Stimulated activated CD4-positive, alpha-beta T cell treated with anti-CD3 and anti-CD28 coated beads, Interleukin-2, amount 100 ng/mL, for 4 hours (primary cell): ENCODE measurements at regions not wholly inside any gene's neighbourhood (a gene's known extent, or its start where the extent isn't known, plus 50 kb on each side); places are given as distances from the start of the nearest gene placed in this dataset.
"Not testable (repeated sequence)": the region's sequence is repeated elsewhere in the genome, so short reads cannot be mapped to it uniquely, and the experiment has no call there.

ENCODE experiments used
- DNase-seq: peaks from one replicate; pipeline ENCODE4 v3.0.0-alpha.2; 2020; ENCODE audit warnings: low read depth

- not testable (repeated sequence) for DNase-seq
Observed at GRCh38 chr10:91003379-91003778, 82.5 kb upstream of the ANKRD1 start.

- not testable (repeated sequence) for DNase-seq
Observed at GRCh38 chr10:91005276-91005675, 84.4 kb upstream of the ANKRD1 start.

DNA sequence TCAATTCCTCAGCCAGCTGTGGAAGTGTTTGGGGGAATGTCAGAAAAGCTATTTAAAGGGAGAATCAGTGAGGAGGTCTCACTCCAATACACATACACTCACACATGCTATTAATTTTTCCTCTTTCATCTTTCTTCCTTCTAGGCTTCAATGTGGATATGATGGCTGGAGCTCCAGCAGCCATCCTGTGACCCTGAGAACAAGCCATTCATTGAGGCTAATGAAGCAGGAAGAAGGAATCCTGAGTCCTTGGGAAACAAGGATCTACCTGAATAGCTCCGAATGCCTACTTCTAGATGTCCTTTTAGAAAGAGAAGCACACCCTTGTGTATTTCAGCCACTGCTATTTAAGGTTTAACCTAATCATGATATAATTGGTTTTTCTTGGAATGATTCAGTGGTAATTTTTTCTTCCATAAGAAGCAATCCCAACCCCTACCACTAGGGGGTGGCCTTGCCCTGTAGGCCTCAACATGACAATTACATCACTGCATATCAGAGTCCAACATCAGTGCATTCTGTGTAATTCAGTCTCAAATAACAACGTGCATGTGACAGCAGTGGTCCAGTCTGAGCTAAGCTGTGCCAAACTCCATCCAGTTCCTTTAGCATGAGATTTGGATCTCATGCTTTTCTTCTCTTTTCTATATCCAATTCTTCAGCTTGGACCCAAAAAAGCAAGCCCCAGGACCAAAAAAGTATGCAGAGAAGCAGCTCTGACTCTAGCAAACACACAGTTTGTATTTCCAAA is 85.3 kb upstream of the ANKRD1 start:
- peak; percentile 43 for DNase-seq

- DNase-seq: no peak
Observed at GRCh38 chr10:91006752-91007346, 86.0 kb upstream of the ANKRD1 start.

DNA sequence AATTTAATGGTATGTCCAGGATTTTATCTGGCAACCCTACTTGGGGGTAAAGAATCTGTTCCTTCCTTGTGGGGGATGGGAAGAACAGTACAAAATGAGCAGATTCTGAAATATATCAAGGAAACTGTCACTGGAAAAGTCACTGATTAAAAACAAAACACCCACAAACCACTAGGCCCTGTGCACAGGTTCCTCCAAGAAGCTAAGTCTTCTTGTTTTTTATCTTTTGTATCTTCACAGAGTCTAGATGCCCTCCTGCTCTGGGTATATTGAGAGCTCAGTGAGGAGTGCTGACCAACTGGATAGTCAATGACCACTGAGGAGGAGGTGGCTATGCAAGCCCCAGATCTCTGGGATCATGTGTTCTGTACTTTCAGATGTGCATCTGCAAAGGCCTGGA is 86.8 kb upstream of the ANKRD1 start:
- DNase-seq: no peak

DNA sequence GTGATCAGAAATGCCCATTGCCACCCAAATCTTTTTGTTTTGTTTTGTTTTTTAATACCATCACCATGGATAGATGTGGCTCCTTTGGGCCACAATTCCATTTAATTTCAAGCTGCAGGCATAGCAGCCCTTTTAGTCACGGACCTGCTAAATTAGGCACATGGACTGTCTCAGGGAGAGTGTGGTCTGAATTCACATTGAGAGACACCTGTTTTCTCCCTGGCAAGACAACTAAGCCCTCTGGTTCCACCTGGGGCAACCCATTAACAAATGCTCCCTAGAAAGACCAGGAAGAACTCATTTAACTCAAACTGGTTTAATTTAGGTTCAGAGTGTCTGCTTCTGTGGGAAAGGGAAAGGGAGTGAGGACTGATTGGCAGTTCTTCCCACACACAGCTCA is 88.2 kb upstream of the ANKRD1 start:
- DNase-seq: no peak

DNA sequence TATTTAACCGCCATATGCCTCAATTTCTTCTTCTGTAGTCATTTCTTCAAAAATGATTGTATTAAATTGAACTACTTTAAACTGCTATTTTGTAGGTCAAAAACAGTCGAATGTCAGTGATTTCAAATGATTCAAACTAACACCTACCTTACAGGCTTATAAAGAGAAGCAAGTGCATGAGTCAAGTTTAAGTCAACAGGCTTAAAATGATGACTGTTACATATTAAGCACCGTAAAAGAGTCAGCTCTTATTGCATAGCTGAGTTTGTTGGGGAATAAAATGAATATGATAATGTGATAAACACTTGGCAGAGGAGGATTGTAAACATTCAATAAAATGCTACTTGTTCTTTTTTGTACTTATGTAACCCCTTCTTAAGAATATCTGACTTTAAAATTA is 90.1 kb upstream of the ANKRD1 start:
- DNase-seq: no peak

- DNase-seq: no peak
Observed at GRCh38 chr10:91012502-91012901, 91.6 kb upstream of the ANKRD1 start.

- no peak for DNase-seq
Observed at GRCh38 chr10:91013985-91014384, 93.1 kb upstream of the ANKRD1 start.

DNA sequence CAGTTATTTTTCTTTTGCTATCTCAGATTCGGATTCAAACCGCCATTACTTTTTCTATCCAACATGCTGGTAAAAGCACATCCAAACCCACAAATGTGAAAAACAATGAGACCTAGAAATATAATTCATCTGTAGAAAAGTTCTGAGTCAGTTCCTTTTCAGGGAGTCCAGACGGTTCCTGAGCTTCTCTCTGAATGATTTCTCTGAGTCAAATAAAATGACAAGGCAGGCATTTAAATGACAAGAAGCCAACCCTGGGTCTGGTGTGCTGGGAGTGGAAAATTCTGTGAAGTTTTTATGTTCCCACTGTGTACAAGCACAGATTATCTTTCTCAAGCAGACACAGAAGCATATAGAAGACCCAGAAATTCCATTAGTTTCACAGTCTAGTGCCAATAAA is 96.3 kb upstream of the ANKRD1 start:
- DNase-seq: no peak

GRCh38 chr10:91021901-91022300 is 101.0 kb upstream of the ANKRD1 start:
- no peak for DNase-seq

DNA sequence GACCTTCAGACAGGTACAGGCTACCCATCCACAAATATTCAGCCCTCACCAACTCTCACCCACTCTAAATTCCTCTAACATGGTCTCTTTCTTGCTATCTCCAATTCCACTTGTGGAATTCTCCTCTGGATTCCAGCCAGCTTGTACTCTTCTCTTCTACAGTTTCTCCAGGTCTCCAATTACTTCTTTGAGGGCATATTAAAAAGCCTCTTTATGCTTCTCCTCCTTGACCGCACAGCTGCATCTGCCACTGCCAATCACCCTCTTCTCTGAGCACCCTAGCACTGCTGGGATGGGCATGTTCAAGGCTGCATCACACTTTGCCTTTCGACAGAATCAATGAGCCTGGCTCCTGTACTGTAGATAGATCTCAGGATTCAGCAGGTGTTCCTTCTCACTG is 101.5 kb upstream of the ANKRD1 start:
- no peak for DNase-seq

DNA sequence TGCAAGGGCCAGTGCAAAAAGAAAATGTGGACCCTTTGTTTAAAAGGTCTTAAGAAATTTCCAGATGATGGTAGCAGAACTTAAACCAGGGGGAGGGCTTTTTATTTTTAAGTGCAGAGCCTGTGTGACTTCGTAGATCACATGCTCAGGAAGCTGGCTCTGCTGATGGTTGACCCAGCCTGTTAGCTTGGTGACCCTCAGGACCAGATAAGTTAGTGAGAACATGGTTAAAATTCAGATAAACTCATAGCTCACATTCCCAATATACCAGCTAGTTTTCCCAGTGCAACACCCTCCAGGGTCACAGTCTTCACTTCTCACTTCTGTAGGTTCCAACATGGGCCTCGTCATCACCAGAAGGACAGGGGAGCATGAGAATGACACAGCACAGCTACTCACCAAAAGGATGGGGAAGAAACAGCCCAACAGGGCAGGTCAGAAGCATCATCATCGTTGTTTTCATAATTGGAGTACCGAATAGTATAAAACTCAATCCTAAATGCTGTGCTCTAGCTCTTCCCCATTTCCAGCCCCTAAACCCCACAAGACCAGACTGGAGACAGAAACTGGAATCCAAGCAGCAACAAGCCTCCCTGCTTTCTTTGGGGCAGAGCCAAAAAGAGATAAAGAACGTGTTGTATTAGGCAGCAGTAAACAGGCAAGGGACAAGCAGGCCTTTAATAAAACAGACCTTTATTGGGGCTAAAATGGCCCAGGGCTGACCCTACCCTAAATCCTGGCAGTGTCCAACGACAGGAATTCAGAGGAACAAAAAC is 102.2 kb upstream of the ANKRD1 start:
- DNase-seq: no peak

DNA sequence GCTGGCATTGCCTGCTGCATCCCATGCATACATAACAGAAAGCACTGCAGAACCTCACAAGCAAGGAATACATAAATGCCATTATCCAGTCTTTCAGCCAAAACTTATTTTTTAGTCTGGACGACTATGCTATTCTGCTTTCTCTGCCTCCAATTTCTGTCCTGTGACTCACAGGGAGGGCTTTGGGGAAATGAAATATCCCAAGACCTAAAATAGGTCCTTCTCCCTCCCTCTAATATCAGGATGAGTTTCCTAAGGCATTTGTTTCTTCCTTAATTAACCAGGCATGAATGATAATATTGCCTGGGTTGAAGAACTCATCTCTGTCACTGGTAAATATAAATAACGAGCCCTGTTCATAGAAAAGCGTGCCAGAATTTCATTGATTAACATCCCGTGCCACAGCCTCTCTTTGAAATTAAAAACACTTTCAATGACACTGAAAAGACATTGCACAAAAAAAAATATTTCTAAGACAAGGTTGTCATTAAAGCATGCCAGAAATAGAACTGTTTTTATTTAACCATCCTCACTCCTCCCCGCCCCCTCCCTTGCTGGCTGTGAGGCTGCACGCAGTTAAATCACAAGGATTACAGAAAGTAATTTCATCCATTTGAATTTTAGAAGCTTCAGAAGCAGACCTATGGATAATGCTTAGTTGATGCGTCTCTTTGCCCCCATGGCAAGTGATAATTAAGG is 103.0 kb upstream of the ANKRD1 start:
- no peak for DNase-seq

GRCh38 chr10:91024541-91024940 is 103.7 kb upstream of the ANKRD1 start:
- no peak for DNase-seq

- DNase-seq: no peak
Observed at GRCh38 chr10:91032611-91033206, 111.8 kb upstream of the ANKRD1 start.

GRCh38 chr10:91033324-91033950 is 112.5 kb upstream of the ANKRD1 start:
- no peak for DNase-seq

GRCh38 chr10:91034042-91034441 is 113.2 kb upstream of the ANKRD1 start:
- DNase-seq: peak; percentile 2

GRCh38 chr10:91034494-91035159 is 113.7 kb upstream of the ANKRD1 start:
- DNase-seq: no peak

- DNase-seq: no peak
Observed at GRCh38 chr10:91035650-91036292, 114.9 kb upstream of the ANKRD1 start.
